HG02571 (cell line): ENCODE measurements at regions not wholly inside any gene's neighbourhood (a gene's known extent, or its start where the extent isn't known, plus 50 kb on each side); places are given as distances from the start of the nearest gene placed in this dataset.

ENCODE experiments used
- ATAC-seq: cut with Tn5 transposase; IDR thresholded peaks from one replicate; pipeline ENCODE4 v1.9.1; 2021; ENCODE audit warnings: mild to moderate bottlenecking, moderate library complexity; ENCODE audit not compliant: unreplicated experiment

- ATAC-seq, result no peak
Measured at GRCh38 chr12:98329589-98329988, 185.8 kb upstream of the TMPO start.

GRCh38 chr12:98332642-98333041, 182.7 kb upstream of the TMPO start:
- ATAC-seq, result no peak

- no peak for ATAC-seq
Measured at GRCh38 chr12:98334768-98335167, 180.6 kb upstream of the TMPO start.

- no peak for ATAC-seq
Measured at GRCh38 chr12:98341026-98341425, 174.4 kb upstream of the TMPO start.

- no peak for ATAC-seq
Measured at GRCh38 chr12:98341732-98342131, 173.7 kb upstream of the TMPO start.

GRCh38 chr12:98343002-98343567, 172.3 kb upstream of the TMPO start:
- ATAC-seq, result no peak

GRCh38 chr12:98344046-98344930, 171.1 kb upstream of the TMPO start:
- no peak for ATAC-seq

- no peak for ATAC-seq
Measured at GRCh38 chr12:98345308-98345876, 170.0 kb upstream of the TMPO start.

- ATAC-seq, result no peak
Measured at GRCh38 chr12:98351089-98351488, 164.3 kb upstream of the TMPO start.

GRCh38 chr12:98351784-98352183, 163.6 kb upstream of the TMPO start:
- ATAC-seq, result no peak

- no peak for ATAC-seq
Measured at GRCh38 chr12:98352218-98352811, 163.1 kb upstream of the TMPO start.

- ATAC-seq, result no peak
Measured at GRCh38 chr12:98352835-98353234, 162.6 kb upstream of the TMPO start.

GRCh38 chr12:98354520-98355035, 160.8 kb upstream of the TMPO start:
- no peak for ATAC-seq

- ATAC-seq, result no peak
Measured at GRCh38 chr12:98355322-98355721, 160.1 kb upstream of the TMPO start.

- ATAC-seq, result no peak
Measured at GRCh38 chr12:98355933-98356332, 159.5 kb upstream of the TMPO start.

- ATAC-seq, result no peak
Measured at GRCh38 chr12:98358144-98358543, 157.2 kb upstream of the TMPO start.

- no peak for ATAC-seq
Measured at GRCh38 chr12:98359856-98360255, 155.5 kb upstream of the TMPO start.

- ATAC-seq, result no peak
Measured at GRCh38 chr12:98360401-98360800, 155.0 kb upstream of the TMPO start.

GRCh38 chr12:98369581-98369980, 145.8 kb upstream of the TMPO start:
- no peak for ATAC-seq

GRCh38 chr12:98370976-98371375, 144.4 kb upstream of the TMPO start:
- no peak for ATAC-seq

GRCh38 chr12:98371419-98371818, 144.0 kb upstream of the TMPO start:
- ATAC-seq, result no peak
